ENCODE measurements at regions not wholly inside any gene's neighbourhood (a gene's known extent, or its start where the extent isn't known, plus 50 kb on each side); places are given as distances from the start of the nearest gene placed in this dataset.
"Not testable (repeated sequence)": the region's sequence is repeated elsewhere in the genome, so short reads cannot be mapped to it uniquely, and the experiment has no call there.

DNA sequence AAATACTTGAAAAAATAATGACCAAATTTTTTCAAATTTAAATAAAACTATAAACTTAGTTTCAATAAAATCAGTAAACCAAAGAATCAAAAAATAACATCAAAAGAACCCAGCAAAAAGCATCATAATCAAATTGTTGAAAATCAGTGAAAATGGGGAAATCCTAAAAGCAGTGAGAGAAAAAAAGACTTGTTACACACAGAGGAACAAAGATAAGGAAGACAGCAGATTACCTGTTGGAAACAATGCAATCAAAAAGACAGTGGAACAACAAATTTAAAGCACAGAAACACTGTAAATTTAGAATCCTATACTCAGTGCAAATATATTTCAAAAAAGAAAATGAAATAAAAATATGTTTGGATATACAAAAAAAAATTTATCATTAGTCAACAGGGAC is 156.2 kb upstream of the LMCD1 start:
- Histone ChIP-seq H3K36me3 (ENCODE audit: insufficient read depth) (no peaks in the 10 kb centered on the region), H3K27me3 (ENCODE audit: insufficient read depth, low read depth) (no peaks in the 10 kb centered on the region), H3K4me1 (ENCODE audit: low read depth, poor library complexity, severe bottlenecking) (no peaks in the 10 kb centered on the region), H4K20me1 (ENCODE audit: insufficient read depth) (no peaks in the 10 kb centered on the region), H3K79me2 (ENCODE audit: insufficient read depth, low read depth) (no peaks in the 10 kb centered on the region), H3K9ac (no peak overlapping the region), H3K4me2 (no peak overlapping the region), H3K4me3 (IDR thresholded peaks at IDR 0.05; ENCODE audit: insufficient read depth, low read depth, low read length) (no peak overlapping the region), H2AFZ (ENCODE audit: low read depth) (no peak overlapping the region), H3K27ac (no peak overlapping the region)
- TF ChIP-seq, protein P1, sequence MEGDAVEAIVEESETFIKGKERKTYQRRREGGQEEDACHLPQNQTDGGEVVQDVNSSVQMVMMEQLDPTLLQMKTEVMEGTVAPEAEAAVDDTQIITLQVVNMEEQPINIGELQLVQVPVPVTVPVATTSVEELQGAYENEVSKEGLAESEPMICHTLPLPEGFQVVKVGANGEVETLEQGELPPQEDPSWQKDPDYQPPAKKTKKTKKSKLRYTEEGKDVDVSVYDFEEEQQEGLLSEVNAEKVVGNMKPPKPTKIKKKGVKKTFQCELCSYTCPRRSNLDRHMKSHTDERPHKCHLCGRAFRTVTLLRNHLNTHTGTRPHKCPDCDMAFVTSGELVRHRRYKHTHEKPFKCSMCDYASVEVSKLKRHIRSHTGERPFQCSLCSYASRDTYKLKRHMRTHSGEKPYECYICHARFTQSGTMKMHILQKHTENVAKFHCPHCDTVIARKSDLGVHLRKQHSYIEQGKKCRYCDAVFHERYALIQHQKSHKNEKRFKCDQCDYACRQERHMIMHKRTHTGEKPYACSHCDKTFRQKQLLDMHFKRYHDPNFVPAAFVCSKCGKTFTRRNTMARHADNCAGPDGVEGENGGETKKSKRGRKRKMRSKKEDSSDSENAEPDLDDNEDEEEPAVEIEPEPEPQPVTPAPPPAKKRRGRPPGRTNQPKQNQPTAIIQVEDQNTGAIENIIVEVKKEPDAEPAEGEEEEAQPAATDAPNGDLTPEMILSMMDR (conservative IDR thresholded peaks at IDR 0.05; ENCODE audit: low read depth, low read length), result no peak

DNA sequence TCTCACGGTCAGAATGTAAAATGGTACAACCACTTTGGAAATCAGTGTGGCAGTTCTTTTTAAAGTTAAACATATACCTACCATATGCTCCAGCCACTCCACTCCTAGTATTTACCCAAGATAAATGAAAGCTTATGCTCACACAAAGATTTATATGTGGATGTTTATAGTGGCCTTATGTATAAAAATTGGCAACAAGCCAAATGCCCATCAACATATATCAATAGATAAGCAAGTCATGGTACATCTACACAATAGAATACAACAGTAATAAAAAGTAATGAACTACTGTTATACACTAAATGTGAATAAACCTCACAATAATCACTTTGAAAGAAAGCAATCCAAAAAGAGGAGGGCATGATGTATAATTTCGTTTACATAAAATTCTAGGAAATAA is 153.5 kb upstream of the LMCD1 start:
- no peak overlapping the region for H3K4me3 ChIP-seq (IDR thresholded peaks at IDR 0.05; ENCODE audit: insufficient read depth, low read depth, low read length)
- H4K20me1 ChIP-seq (ENCODE audit: insufficient read depth), result no peaks in the 10 kb centered on the region
- H3K27ac ChIP-seq, result no peak overlapping the region
- H3K4me1 ChIP-seq (ENCODE audit: low read depth, poor library complexity, severe bottlenecking), result no peaks in the 10 kb centered on the region
- H3K79me2 ChIP-seq (ENCODE audit: insufficient read depth, low read depth), result no peaks in the 10 kb centered on the region
- no peak overlapping the region for H3K9ac ChIP-seq
- no peaks in the 10 kb centered on the region for H3K36me3 ChIP-seq (ENCODE audit: insufficient read depth)
- TF ChIP-seq, protein P1 (conservative IDR thresholded peaks at IDR 0.05; ENCODE audit: low read depth, low read length), result no peak
- no peak overlapping the region for H3K4me2 ChIP-seq
- no peaks in the 10 kb centered on the region for H3K27me3 ChIP-seq (ENCODE audit: insufficient read depth, low read depth)
- no peak overlapping the region for H2AFZ ChIP-seq (ENCODE audit: low read depth)

DNA sequence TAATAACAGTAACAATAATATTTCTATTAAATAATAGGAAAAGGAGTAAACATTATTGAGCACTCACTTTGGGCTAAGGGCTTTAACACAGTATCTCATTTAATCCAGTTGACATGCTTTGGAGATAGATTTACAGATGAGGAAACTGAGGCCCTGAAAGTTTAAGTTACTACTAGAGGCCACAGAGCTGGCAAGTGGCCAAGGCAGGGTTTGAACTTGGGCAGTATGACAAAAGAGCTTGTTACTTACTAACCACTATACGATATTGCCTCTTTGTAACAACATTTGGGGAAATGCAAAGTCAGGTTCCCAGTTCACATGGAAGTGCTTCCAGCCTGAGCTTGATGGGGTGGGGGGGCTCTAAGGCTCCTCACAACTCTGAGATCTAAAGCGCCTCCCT is 149.1 kb upstream of the LMCD1 start:
- Histone ChIP-seq H3K4me2 (no peak overlapping the region), H3K36me3 (ENCODE audit: insufficient read depth) (no peaks in the 10 kb centered on the region), H3K27ac (no peak overlapping the region), H3K27me3 (ENCODE audit: insufficient read depth, low read depth) (no peaks in the 10 kb centered on the region), H3K79me2 (ENCODE audit: insufficient read depth, low read depth) (no peaks in the 10 kb centered on the region), H4K20me1 (ENCODE audit: insufficient read depth) (no peaks in the 10 kb centered on the region), H2AFZ (ENCODE audit: low read depth) (no peak overlapping the region), H3K4me1 (ENCODE audit: low read depth, poor library complexity, severe bottlenecking) (peaks cover 13% of the 10 kb centered on the region), H3K4me3 (IDR thresholded peaks at IDR 0.05; ENCODE audit: insufficient read depth, low read depth, low read length) (no peak overlapping the region), H3K9ac (no peak overlapping the region)
- TF ChIP-seq, protein P1 (conservative IDR thresholded peaks at IDR 0.05; ENCODE audit: low read depth, low read length), result no peak

DNA sequence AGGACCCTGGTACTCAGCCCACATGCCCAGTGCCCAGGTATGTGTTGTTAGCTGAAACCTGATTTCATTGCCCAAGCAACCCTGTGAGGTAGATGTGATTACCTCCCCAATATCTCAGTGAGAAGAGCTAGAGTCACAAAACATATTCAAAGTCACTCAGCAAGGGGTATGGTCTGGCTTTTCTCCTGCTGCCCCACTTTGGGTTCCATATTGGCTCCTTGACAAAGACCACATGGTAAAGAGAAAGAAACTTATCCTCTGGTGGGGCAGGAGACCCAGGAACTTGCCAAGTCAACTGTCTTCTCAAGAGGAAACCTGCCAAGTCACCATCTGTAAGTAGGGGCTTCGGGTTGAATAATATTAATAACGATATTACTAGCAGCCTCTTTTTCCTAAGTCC is 148.3 kb upstream of the LMCD1 start:
- Histone ChIP-seq H3K79me2 (ENCODE audit: insufficient read depth, low read depth) (no peaks in the 10 kb centered on the region), H3K36me3 (ENCODE audit: insufficient read depth) (no peaks in the 10 kb centered on the region), H2AFZ (ENCODE audit: low read depth) (no peak overlapping the region), H3K27ac (no peak overlapping the region), H3K4me3 (IDR thresholded peaks at IDR 0.05; ENCODE audit: insufficient read depth, low read depth, low read length) (no peak overlapping the region), H4K20me1 (ENCODE audit: insufficient read depth) (no peaks in the 10 kb centered on the region), H3K9ac (no peak overlapping the region), H3K4me2 (no peak overlapping the region), H3K4me1 (ENCODE audit: low read depth, poor library complexity, severe bottlenecking) (peaks cover 21% of the 10 kb centered on the region), H3K27me3 (ENCODE audit: insufficient read depth, low read depth) (no peaks in the 10 kb centered on the region)
- TF ChIP-seq, protein P1 (conservative IDR thresholded peaks at IDR 0.05; ENCODE audit: low read depth, low read length), result no peak

GRCh38 chr3:8355346-8355745 is 146.3 kb upstream of the LMCD1 start:
- no peak overlapping the region for H3K4me3 ChIP-seq (IDR thresholded peaks at IDR 0.05; ENCODE audit: insufficient read depth, low read depth, low read length)
- no peak overlapping the region for H3K9ac ChIP-seq
- no peaks in the 10 kb centered on the region for H4K20me1 ChIP-seq (ENCODE audit: insufficient read depth)
- no peaks in the 10 kb centered on the region for H3K79me2 ChIP-seq (ENCODE audit: insufficient read depth, low read depth)
- H3K27me3 ChIP-seq (ENCODE audit: insufficient read depth, low read depth), result no peaks in the 10 kb centered on the region
- peaks cover 21% of the 10 kb centered on the region for H3K4me1 ChIP-seq (ENCODE audit: low read depth, poor library complexity, severe bottlenecking)
- TF ChIP-seq, protein P1 (conservative IDR thresholded peaks at IDR 0.05; ENCODE audit: low read depth, low read length), result no peak
- no peak overlapping the region for H3K4me2 ChIP-seq
- no peak overlapping the region for H2AFZ ChIP-seq (ENCODE audit: low read depth)
- H3K36me3 ChIP-seq (ENCODE audit: insufficient read depth), result no peaks in the 10 kb centered on the region
- H3K27ac ChIP-seq, result no peak overlapping the region

GRCh38 chr3:8356066-8356465 is 145.6 kb upstream of the LMCD1 start:
- not testable (repeated sequence) for H3K79me2 ChIP-seq (ENCODE audit: insufficient read depth, low read depth); H3K36me3 ChIP-seq (ENCODE audit: insufficient read depth); H2AFZ ChIP-seq (ENCODE audit: low read depth); H3K27ac ChIP-seq; H3K9ac ChIP-seq; H4K20me1 ChIP-seq (ENCODE audit: insufficient read depth); H3K4me2 ChIP-seq; H3K4me3 ChIP-seq (IDR thresholded peaks at IDR 0.05; ENCODE audit: insufficient read depth, low read depth, low read length); H3K27me3 ChIP-seq (ENCODE audit: insufficient read depth, low read depth)
- peaks cover 21% of the 10 kb centered on the region for H3K4me1 ChIP-seq (ENCODE audit: low read depth, poor library complexity, severe bottlenecking)

All from KMS-11 (cell line).